Activated gamma-delta T cell (primary cell): ENCODE measurements at regions not wholly inside any gene's neighbourhood (a gene's known extent, or its start where the extent isn't known, plus 50 kb on each side); places are given as distances from the start of the nearest gene placed in this dataset.
"Not testable (repeated sequence)": the region's sequence is repeated elsewhere in the genome, so short reads cannot be mapped to it uniquely, and the experiment has no call there.

Experiments used
- DNase-seq: peaks from one replicate; lab custom pipeline; 2025; lab: John Stamatoyannopoulos, UW

- no peak for DNase-seq
Observed at GRCh38 chr7:119999738-120000475, 273.1 kb upstream of the KCND2 start.

- DNase-seq: no peak
Observed at GRCh38 chr7:120005720-120006119, 267.3 kb upstream of the KCND2 start.

- DNase-seq: not testable (repeated sequence)
Observed at GRCh38 chr7:120014301-120014700, 258.7 kb upstream of the KCND2 start.

DNA sequence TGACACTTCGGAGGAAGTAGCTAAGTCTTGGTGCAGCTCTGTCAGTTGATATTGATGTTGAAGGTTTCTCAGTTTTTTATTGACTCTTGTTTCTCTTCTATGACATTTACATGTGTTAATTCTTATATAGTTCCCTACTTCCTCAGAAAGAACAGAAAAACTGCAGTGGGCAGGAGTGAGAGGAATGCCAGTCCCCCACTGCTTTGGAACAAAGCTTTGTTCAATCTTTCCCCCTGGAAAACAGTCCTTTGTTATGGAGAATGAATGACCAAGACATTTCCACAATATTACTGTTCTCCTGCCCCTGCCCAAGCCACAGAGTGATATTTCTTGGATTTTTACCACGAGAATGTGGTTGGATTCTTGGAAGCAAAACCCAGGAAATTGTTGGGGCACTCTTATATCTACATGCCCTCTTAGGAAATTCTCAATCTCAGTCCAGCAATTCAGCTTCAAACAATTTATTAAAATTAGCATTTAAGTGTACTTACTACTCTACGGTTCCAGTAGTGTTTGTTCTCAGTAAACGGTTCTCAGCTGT lies 258.0 kb upstream of the KCND2 start:
- DNase-seq: no peak

DNA sequence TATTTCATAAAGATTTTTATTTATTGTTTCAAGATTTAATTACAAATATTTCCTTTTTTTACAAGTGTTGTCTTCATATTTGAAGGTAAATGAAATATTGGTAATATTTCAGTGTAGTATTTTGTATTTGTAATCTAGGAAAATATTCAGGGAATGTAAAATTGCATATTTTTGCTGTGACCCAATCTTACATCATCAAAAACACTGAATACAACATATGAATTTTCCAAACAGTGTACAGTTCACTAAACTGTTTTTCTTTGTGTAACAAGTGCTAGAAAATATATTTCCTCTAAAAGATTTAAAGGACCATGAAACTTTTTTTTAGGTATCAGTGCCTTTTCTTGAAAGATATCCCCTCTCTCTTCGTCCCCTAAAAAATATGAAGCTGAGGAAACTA lies 251.9 kb upstream of the KCND2 start:
- no peak for DNase-seq

GRCh38 chr7:120023494-120024167 lies 249.3 kb upstream of the KCND2 start:
- DNase-seq: no peak

GRCh38 chr7:120028636-120029035 lies 244.3 kb upstream of the KCND2 start:
- no peak for DNase-seq

- DNase-seq: no peak
Observed at GRCh38 chr7:120030876-120031275, 242.1 kb upstream of the KCND2 start.

DNA sequence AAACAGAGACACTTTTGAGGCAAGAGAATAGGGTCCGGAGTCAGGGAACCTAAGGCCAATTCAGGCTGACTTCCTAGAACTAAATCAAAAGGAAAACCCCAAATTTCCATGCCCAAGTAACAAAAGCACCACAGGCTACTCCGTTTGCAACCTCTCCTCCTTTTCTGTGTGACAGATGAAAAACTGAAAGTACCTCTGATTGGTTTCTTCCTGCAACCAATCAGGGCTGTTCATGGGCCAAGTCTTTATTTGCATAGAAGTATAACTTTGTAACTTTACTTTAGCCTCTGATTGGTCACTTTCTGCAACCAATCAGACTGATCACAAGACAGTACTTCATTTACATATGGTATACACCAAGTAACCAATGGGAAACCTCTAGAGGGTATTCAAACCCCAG lies 239.9 kb upstream of the KCND2 start:
- no peak for DNase-seq

DNA sequence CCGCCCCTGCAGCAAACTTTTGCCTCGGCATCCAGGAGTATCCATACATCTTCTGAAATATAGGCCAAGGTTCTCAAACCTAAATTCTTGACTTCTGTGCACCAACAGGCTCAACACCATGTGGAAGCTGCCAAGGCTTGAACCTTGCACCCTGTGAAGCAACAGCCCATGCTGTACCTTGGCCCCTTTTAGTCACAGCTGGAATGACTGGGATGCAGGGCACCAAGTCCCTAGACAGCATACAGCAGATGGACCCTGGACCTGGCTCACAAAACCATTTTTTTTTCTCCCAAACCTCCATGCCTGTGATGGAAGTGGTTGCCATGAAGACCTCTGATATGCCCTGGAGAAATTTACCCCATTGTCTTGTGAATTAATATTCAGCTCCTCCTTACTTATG lies 233.8 kb upstream of the KCND2 start:
- DNase-seq: no peak

GRCh38 chr7:120041798-120042197 lies 231.2 kb upstream of the KCND2 start:
- DNase-seq: no peak

GRCh38 chr7:120043250-120043649 lies 229.7 kb upstream of the KCND2 start:
- DNase-seq: no peak

- DNase-seq: no peak
Observed at GRCh38 chr7:120052884-120053382, 220.0 kb upstream of the KCND2 start.

GRCh38 chr7:120053390-120053961 lies 219.5 kb upstream of the KCND2 start:
- DNase-seq: no peak

- no peak for DNase-seq
Observed at GRCh38 chr7:120054376-120055100, 218.4 kb upstream of the KCND2 start.

DNA sequence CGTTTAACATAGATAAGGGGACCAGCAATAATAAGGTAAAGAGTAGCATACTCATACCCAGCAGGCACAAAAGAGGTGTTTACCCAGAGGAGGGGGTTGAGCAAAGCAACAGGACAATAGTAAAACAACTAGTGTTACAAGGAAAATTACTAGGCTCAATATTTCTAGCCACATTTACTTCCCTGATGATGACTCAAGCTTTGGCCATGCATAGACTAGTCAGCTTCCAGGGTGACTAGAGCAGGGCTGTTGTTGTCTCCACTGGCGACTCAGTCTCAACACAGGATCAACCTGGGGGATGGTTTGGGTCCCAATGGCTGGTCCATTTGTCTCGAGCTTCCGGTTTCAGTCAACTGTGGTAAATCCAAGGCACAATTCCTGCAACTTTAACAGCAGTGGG lies 217.7 kb upstream of the KCND2 start:
- DNase-seq: no peak

GRCh38 chr7:120056227-120056626 lies 216.7 kb upstream of the KCND2 start:
- DNase-seq: no peak

DNA sequence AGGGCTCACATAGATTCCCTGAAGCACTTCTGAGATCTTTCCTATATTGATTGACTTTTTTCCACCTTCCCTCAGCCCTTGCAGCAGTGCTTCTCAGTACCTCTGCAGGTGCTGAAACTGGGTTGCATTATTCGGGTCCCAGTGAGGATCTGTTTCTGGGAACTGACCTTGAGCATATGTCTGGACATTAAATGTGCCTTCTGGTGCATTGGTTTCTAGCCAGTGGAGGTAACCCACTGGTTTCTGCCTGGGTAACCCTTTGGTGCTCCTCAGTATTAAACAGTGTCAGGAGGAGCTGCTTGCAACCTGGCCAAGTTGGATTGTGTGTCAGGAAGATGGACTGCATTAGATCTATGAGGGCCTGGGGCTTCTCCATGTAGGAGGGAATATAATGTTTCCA lies 213.3 kb upstream of the KCND2 start:
- no peak for DNase-seq

DNA sequence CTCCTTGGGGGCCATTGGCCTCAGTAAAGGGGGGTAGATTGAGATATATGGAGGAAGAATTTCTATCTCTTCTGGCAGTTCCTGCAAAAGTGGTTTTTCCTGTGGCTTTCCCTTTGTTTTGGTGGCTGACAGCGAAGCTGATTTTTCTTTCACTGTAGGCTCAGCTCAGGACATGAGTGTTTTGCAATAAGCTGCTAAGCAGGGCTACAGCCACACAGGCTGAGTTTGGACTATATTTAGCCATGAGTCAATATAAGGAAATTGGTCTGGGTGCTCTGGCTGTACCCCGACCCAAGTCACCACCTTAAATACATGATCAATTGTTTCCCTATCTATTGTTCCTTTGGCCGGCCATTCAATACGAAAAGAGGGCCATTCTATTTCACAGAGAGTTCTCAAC lies 212.7 kb upstream of the KCND2 start:
- no peak for DNase-seq

DNA sequence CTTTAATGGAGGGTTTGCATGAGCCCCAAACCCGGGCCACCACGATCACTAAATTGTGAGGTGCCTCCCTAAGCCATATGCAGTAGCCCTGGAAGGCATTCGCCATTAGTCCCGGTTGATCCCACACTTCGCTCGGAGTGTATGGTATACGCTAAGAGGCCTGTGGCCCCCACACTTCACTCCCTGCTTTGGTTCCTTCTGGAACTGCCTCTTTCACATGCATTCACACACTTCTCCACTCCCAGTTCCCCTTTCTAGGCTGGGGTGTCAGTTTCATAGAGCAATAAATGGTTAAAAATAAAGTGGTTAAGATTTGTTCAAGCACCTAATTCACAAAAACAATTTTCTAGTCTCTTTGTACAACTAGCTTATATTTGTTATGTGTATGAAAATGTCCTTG lies 212.1 kb upstream of the KCND2 start:
- DNase-seq: no peak

GRCh38 chr7:120064565-120064964 lies 208.4 kb upstream of the KCND2 start:
- no peak for DNase-seq

GRCh38 chr7:120066898-120067297 lies 206.1 kb upstream of the KCND2 start:
- DNase-seq: not testable (repeated sequence)
